Right ventricle myocardium inferior (tissue), 1 donor: ENCODE measurements at regions not wholly inside any gene's neighbourhood (a gene's known extent, or its start where the extent isn't known, plus 50 kb on each side); places are given as distances from the start of the nearest gene placed in this dataset.

Source experiments
- ATAC-seq: fragments of 200-7000 bp; cut with Tn5 transposase; one replicate; pipeline ENCODE4 v1.9.1; 2020; ENCODE audit warnings: mild to moderate bottlenecking, moderate library complexity
- DNase-seq: peaks from one replicate; pipeline ENCODE4 v3.0.0; 2021; ENCODE audit errors: missing footprints
- intact Hi-C: fragments of 100-400 bp; cut with DNase I; formaldehyde crosslinking; loops from one replicate; pipeline ENCODE4 v1.11.0; 2022
- donor health status: DM: no; HTN: yes; CAD: no; lungs with severe emphysema.

- intact Hi-C loops: no loop called here
- DNase-seq: no peak
- no peak for ATAC-seq
These were observed 1110.2 kb downstream of the CDH11 start for GRCh38 chr16:64011650-64012049.

GRCh38 chr16:64008131-64008530, 1113.7 kb downstream of the CDH11 start:
- ATAC-seq (no peak), DNase-seq (no peak)
- intact Hi-C loops: no loop called here

GRCh38 chr16:64004116-64004515, 1117.7 kb downstream of the CDH11 start:
- no peak for DNase-seq
- no peak for ATAC-seq
- intact Hi-C loops: no loop called here

- no peak for ATAC-seq
- intact Hi-C loops: no loop called here
- DNase-seq: no peak
These were observed 1126.8 kb downstream of the CDH11 start for GRCh38 chr16:63995025-63995424.

GRCh38 chr16:63983401-63983800, 1138.5 kb downstream of the CDH11 start:
- intact Hi-C loops: no loop called here
- no peak for ATAC-seq
- DNase-seq: no peak

- DNase-seq (no peak), ATAC-seq (no peak)
- intact Hi-C loops: no loop called here
These were observed 1139.1 kb downstream of the CDH11 start for GRCh38 chr16:63982741-63983140.

GRCh38 chr16:63982110-63982509, 1139.8 kb downstream of the CDH11 start:
- intact Hi-C loops: no loop called here
- ATAC-seq (no peak), DNase-seq (no peak)

GRCh38 chr16:63981639-63982038, 1140.2 kb downstream of the CDH11 start:
- ATAC-seq: peak; percentile 48

GRCh38 chr16:63980763-63981162, 1141.1 kb downstream of the CDH11 start:
- ATAC-seq (no peak), DNase-seq (no peak)
- intact Hi-C loops: no loop called here

More at GRCh38 chr16:63981639-63982038, 1140.2 kb downstream of the CDH11 start:
- intact Hi-C loops: no loop called here
- no peak for DNase-seq

GRCh38 chr16:63978240-63978639, 1143.6 kb downstream of the CDH11 start:
- intact Hi-C loops: no loop called here
- ATAC-seq (no peak), DNase-seq (no peak)

GRCh38 chr16:63976345-63976744, 1145.5 kb downstream of the CDH11 start:
- intact Hi-C loops: no loop called here

GRCh38 chr16:63975669-63976068, 1146.2 kb downstream of the CDH11 start:
- intact Hi-C loops: no loop called here
- ATAC-seq (no peak), DNase-seq (no peak)

More at GRCh38 chr16:63976345-63976744, 1145.5 kb downstream of the CDH11 start:
- no peak for DNase-seq
- no peak for ATAC-seq

- ATAC-seq: no peak
- intact Hi-C loops: no loop called here
- DNase-seq: no peak
These were observed 1153.9 kb downstream of the CDH11 start for GRCh38 chr16:63967966-63968365.

GRCh38 chr16:63960321-63960720, 1161.5 kb downstream of the CDH11 start:
- DNase-seq (no peak), ATAC-seq (no peak)
- intact Hi-C loops: no loop called here

GRCh38 chr16:63947022-63947421, 1174.8 kb downstream of the CDH11 start:
- ATAC-seq: no peak
- no peak for DNase-seq
- intact Hi-C loops: no loop called here

- ATAC-seq (no peak), DNase-seq (no peak)
- intact Hi-C loops: no loop called here
These were observed 1176.1 kb downstream of the CDH11 start for GRCh38 chr16:63945806-63946205.

GRCh38 chr16:63943566-63943965, 1178.3 kb downstream of the CDH11 start:
- no peak for ATAC-seq
- DNase-seq: no peak
- intact Hi-C loops: no loop called here

GRCh38 chr16:63938661-63939060, 1183.2 kb downstream of the CDH11 start:
- no peak for ATAC-seq
- intact Hi-C loops: no loop called here

GRCh38 chr16:63933841-63934240, 1188.0 kb downstream of the CDH11 start:
- DNase-seq (no peak), ATAC-seq (no peak)
- intact Hi-C loops: no loop called here

More at GRCh38 chr16:63938661-63939060, 1183.2 kb downstream of the CDH11 start:
- DNase-seq: no peak

GRCh38 chr16:63928421-63928820, 1193.4 kb downstream of the CDH11 start:
- ATAC-seq (no peak), DNase-seq (no peak)
- intact Hi-C loops: no loop called here

- intact Hi-C loops: no loop called here
- no peak for DNase-seq
These were observed 1196.6 kb downstream of the CDH11 start for GRCh38 chr16:63925221-63925620.

GRCh38 chr16:63922560-63922959, 1199.3 kb downstream of the CDH11 start:
- ATAC-seq (no peak), DNase-seq (no peak)
- intact Hi-C loops: no loop called here

More at GRCh38 chr16:63925221-63925620, 1196.6 kb downstream of the CDH11 start:
- ATAC-seq: no peak
